ENCODE measurements at regions not wholly inside any gene's neighbourhood (a gene's known extent, or its start where the extent isn't known, plus 50 kb on each side); places are given as distances from the start of the nearest gene placed in this dataset.

- TF ChIP-seq EZH2 (IDR thresholded peaks at IDR 0.05; ENCODE audit: insufficient read depth, poor library complexity, severe bottlenecking) (no peak), EZH2phosphoT487 (IDR thresholded peaks at IDR 0.05; ENCODE audit: insufficient read depth, low read depth) (no peak)
These were observed 91.2 kb upstream of the MYL10 start for GRCh38 chr7:101720324-101720723.
